ENCODE measurements at regions not wholly inside any gene's neighbourhood (a gene's known extent, or its start where the extent isn't known, plus 50 kb on each side); places are given as distances from the start of the nearest gene placed in this dataset.
A peak's percentile ranks its signal among the peaks of the same experiment; 100 is the strongest.

GRCh38 chr2:67295851-67296250, 101.3 kb upstream of the ETAA1 start:
- no peak for DNase-seq
- no peak overlapping the region for H3K27ac ChIP-seq
- peaks cover 10% of the 10 kb centered on the region for H3K4me1 ChIP-seq (replicated peaks; ENCODE audit: insufficient read depth)
- H4K20me1 ChIP-seq (ENCODE audit: insufficient read depth), result no peaks in the 10 kb centered on the region
- peaks cover 8% of the 10 kb centered on the region for H3F3A ChIP-seq (ENCODE audit: insufficient read depth, low read depth)
- no peaks in the 10 kb centered on the region for H3K9me2 ChIP-seq (ENCODE audit: insufficient read depth)
- ChIA-PET POLR2A (ENCODE audit: unreplicated experiment) (no interaction called here), CTCF (no interaction called here)
- no peaks in the 10 kb centered on the region for H3K27me3 ChIP-seq (ENCODE audit: insufficient read depth, low read depth)
- BruUV-seq (replicated peaks), result no TSS peak
- H2AFZ ChIP-seq, result no peak overlapping the region
- no peaks in the 10 kb centered on the region for H3K79me2 ChIP-seq (ENCODE audit: low read depth)
- H3K4me2 ChIP-seq, result no peak overlapping the region
- no peaks in the 10 kb centered on the region for H3K36me3 ChIP-seq (ENCODE audit: low read depth)
- no peaks in the 10 kb centered on the region for H3K9me3 ChIP-seq (ENCODE audit: insufficient read depth, low read depth)
- no peak overlapping the region for H3K4me3 ChIP-seq
- TF ChIP-seq CTCF (conservative IDR thresholded peaks at IDR 0.05) (no peak), EZH2 (IDR thresholded peaks at IDR 0.05; ENCODE audit: low read depth) (no peak)
- intact Hi-C loops (cut with micrococcal nuclease; ENCODE audit: unreplicated experiment), result no loop called here

- Histone ChIP-seq H3K9me3 (ENCODE audit: insufficient read depth, low read depth) (no peaks in the 10 kb centered on the region), H2AFZ (no peak overlapping the region), H3K27me3 (ENCODE audit: insufficient read depth, low read depth) (no peaks in the 10 kb centered on the region), H3K79me2 (ENCODE audit: low read depth) (no peaks in the 10 kb centered on the region), H3F3A (ENCODE audit: insufficient read depth, low read depth) (no peaks in the 10 kb centered on the region; the same call in 1 of the 2 replicates), H3K9me2 (ENCODE audit: insufficient read depth) (no peaks in the 10 kb centered on the region), H3K27ac (no peak overlapping the region), H3K36me3 (ENCODE audit: low read depth) (no peaks in the 10 kb centered on the region), H4K20me1 (ENCODE audit: insufficient read depth) (no peaks in the 10 kb centered on the region), H3K4me1 (replicated peaks; ENCODE audit: insufficient read depth) (0 out of 2 replicates have a peak, but pooled peaks cover 6% of the 10 kb centered on the region), H3K4me2 (no peak overlapping the region), H3K4me3 (no peak overlapping the region)
- no TSS peak for BruUV-seq (replicated peaks)
- POLR2A ChIA-PET (ENCODE audit: unreplicated experiment), result interaction anchor here (0.7 kb wide), 1 partner anchor 14 kb away, joined by 4 read pairs; no protein-coding TSS in a partner anchor
- no peak for DNase-seq
- intact Hi-C loops (cut with micrococcal nuclease; ENCODE audit: unreplicated experiment), result no loop called here
- CTCF ChIA-PET, result no interaction called here
- TF ChIP-seq EZH2 (IDR thresholded peaks at IDR 0.05; ENCODE audit: low read depth), result no peak
- no peak for TF ChIP-seq CTCF (conservative IDR thresholded peaks at IDR 0.05)
These were observed 92.7 kb upstream of the ETAA1 start for GRCh38 chr2:67304300-67304890.

- Histone ChIP-seq H3K27ac (no peak overlapping the region), H3F3A (ENCODE audit: insufficient read depth, low read depth) (peaks cover 4% of the 10 kb centered on the region), H2AFZ (no peak overlapping the region), H3K4me3 (no peak overlapping the region), H4K20me1 (ENCODE audit: insufficient read depth) (no peaks in the 10 kb centered on the region), H3K27me3 (ENCODE audit: insufficient read depth, low read depth) (no peaks in the 10 kb centered on the region), H3K9me3 (ENCODE audit: insufficient read depth, low read depth) (no peaks in the 10 kb centered on the region), H3K36me3 (ENCODE audit: low read depth) (no peaks in the 10 kb centered on the region), H3K79me2 (ENCODE audit: low read depth) (no peaks in the 10 kb centered on the region), H3K4me2 (no peak overlapping the region), H3K4me1 (replicated peaks; ENCODE audit: insufficient read depth) (peaks cover 12% of the 10 kb centered on the region; the same call in 1 of the 2 replicates), H3K9me2 (ENCODE audit: insufficient read depth) (no peaks in the 10 kb centered on the region)
- no TSS peak for BruUV-seq (replicated peaks)
- intact Hi-C loops (cut with micrococcal nuclease; ENCODE audit: unreplicated experiment), result no loop called here
- DNase-seq, result peak in 1 of 2 experiments; percentile 53
- POLR2A ChIA-PET (ENCODE audit: unreplicated experiment), result interaction anchor here (0.6 kb wide), 2 partner anchors 18 to 46 kb away, joined by 3 to 5 read pairs; no protein-coding TSS in a partner anchor
- TF ChIP-seq EZH2 (IDR thresholded peaks at IDR 0.05; ENCODE audit: low read depth), result no peak
- TF ChIP-seq CTCF (conservative IDR thresholded peaks at IDR 0.05), result no peak
- CTCF ChIA-PET, result no interaction called here
These were observed 87.9 kb upstream of the ETAA1 start for GRCh38 chr2:67309281-67309680.
